ENCODE measurements at regions not wholly inside any gene's neighbourhood (a gene's known extent, or its start where the extent isn't known, plus 50 kb on each side); places are given as distances from the start of the nearest gene placed in this dataset.

GRCh38 chr3:72191209-72191960 is 406.4 kb upstream of the PROK2 start:
- TF ChIP-seq, protein P1, sequence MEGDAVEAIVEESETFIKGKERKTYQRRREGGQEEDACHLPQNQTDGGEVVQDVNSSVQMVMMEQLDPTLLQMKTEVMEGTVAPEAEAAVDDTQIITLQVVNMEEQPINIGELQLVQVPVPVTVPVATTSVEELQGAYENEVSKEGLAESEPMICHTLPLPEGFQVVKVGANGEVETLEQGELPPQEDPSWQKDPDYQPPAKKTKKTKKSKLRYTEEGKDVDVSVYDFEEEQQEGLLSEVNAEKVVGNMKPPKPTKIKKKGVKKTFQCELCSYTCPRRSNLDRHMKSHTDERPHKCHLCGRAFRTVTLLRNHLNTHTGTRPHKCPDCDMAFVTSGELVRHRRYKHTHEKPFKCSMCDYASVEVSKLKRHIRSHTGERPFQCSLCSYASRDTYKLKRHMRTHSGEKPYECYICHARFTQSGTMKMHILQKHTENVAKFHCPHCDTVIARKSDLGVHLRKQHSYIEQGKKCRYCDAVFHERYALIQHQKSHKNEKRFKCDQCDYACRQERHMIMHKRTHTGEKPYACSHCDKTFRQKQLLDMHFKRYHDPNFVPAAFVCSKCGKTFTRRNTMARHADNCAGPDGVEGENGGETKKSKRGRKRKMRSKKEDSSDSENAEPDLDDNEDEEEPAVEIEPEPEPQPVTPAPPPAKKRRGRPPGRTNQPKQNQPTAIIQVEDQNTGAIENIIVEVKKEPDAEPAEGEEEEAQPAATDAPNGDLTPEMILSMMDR (IDR thresholded peaks at IDR 0.05) = no peak
- no peak for TF ChIP-seq POLR2A (IDR thresholded peaks at IDR 0.05)
